MCF 10A (cell line): ENCODE measurements at regions not wholly inside any gene's neighbourhood (a gene's known extent, or its start where the extent isn't known, plus 50 kb on each side); places are given as distances from the start of the nearest gene placed in this dataset.

Experiments
- BruUV-seq: library from RNA; stranded (reverse); fragments of 400-500 nt; replicated peaks from 2 replicates; lab custom pipeline; 2021; lab: Mats Ljungman, UMichigan
- CTCF ChIA-PET: fragments of 300-600 bp; sonication (Branson Sonifier 250); formaldehyde crosslinking; extraction: SDS; loops from one replicate; lab custom pipeline; 2021; ENCODE audit warnings: antibody characterized with exemption, inconsistent platforms; lab: Yijun Ruan, JAX
- POLR2A ChIA-PET: fragments of 300-600, 350-650 bp; sonication (Branson Sonifier 250); formaldehyde crosslinking; extraction: SDS; loops from one replicate; lab custom pipeline; 2020; ENCODE audit warnings: antibody characterized with exemption, inconsistent platforms; lab: Yijun Ruan, JAX
- DNase-seq: peaks from one replicate; pipeline ENCODE4 v3.0.0-alpha.2; 2018; ENCODE audit not compliant: unreplicated experiment
- H3K27ac Mint-ChIP-seq: one replicate; pipeline ENCODE4 v1.8.0; 2022; ENCODE audit warnings: mild to moderate bottlenecking, low read depth, mixed read lengths; ENCODE audit not compliant: unreplicated experiment
- H3K27me3 Mint-ChIP-seq: one replicate; pipeline ENCODE4 v1.8.0; 2022; ENCODE audit warnings: mixed read lengths; ENCODE audit not compliant: insufficient read depth, unreplicated experiment
- H3K36me3 Mint-ChIP-seq: one replicate; pipeline ENCODE4 v1.8.0; 2022; ENCODE audit warnings: mild to moderate bottlenecking, moderate library complexity, mixed read lengths; ENCODE audit not compliant: insufficient read depth, unreplicated experiment
- H3K4me1 Mint-ChIP-seq: one replicate; pipeline ENCODE4 v1.8.0; 2022; ENCODE audit warnings: mixed read lengths; ENCODE audit not compliant: insufficient read depth, unreplicated experiment
- H3K4me3 Mint-ChIP-seq: one replicate; pipeline ENCODE4 v1.8.0; 2022; ENCODE audit warnings: mild to moderate bottlenecking, moderate library complexity, mixed read lengths; ENCODE audit not compliant: unreplicated experiment
- H3K9me3 Mint-ChIP-seq: one replicate; pipeline ENCODE4 v1.8.0; 2022; ENCODE audit warnings: mixed read lengths; ENCODE audit not compliant: unreplicated experiment
- CTCF ChIP-seq: fragments of 200-600 bp; IDR thresholded peaks from one replicate; pipeline ENCODE4 v1.8.0; 2022; ENCODE audit warnings: antibody characterized with exemption, mild to moderate bottlenecking; ENCODE audit not compliant: unreplicated experiment
- intact Hi-C: fragments of 100-400 bp; cut with micrococcal nuclease; formaldehyde crosslinking; loops from 2 replicates; pipeline ENCODE4 v1.14.1; 2022

- H3K27me3 Mint-ChIP-seq: no peaks in the 10 kb centered on the region
- H3K9me3 Mint-ChIP-seq: no peaks in the 10 kb centered on the region
- CTCF ChIA-PET: interaction anchor here (0.5 kb wide), 1 partner anchor 182 kb away, joined by 4 read pairs; no protein-coding TSS in a partner anchor
- no peaks in the 10 kb centered on the region for H3K4me1 Mint-ChIP-seq
- H3K4me3 Mint-ChIP-seq: no peak overlapping the region
- no peak for TF ChIP-seq CTCF
- no peak for DNase-seq
- H3K27ac Mint-ChIP-seq: no peak overlapping the region
- peaks cover 4% of the 10 kb centered on the region for H3K36me3 Mint-ChIP-seq
- POLR2A ChIA-PET: interaction anchor here (1.4 kb wide), 1 partner anchor 59 kb away, joined by 4 read pairs; no protein-coding TSS in a partner anchor
- intact Hi-C loops: no loop called here
- no TSS peak for BruUV-seq
Measured at GRCh38 chr10:60627778-60628748, 150.2 kb upstream of the CDK1 start.

- intact Hi-C loops: no loop called here
- Mint-ChIP-seq H3K4me1 (no peaks in the 10 kb centered on the region), H3K27me3 (no peaks in the 10 kb centered on the region), H3K4me3 (no peak overlapping the region), H3K9me3 (no peaks in the 10 kb centered on the region), H3K27ac (no peak overlapping the region), H3K36me3 (peaks cover 4% of the 10 kb centered on the region)
- ChIA-PET POLR2A (interaction anchor here (0.7 to 1.7 kb wide), 2 partner anchors 21 to 54 kb away, joined by 3 to 5 read pairs; no protein-coding TSS in a partner anchor), CTCF (interaction anchor here (0.7 kb wide), 2 partner anchors 110 to 964 kb away, joined by 3 to 6 read pairs; no protein-coding TSS in a partner anchor)
- no TSS peak for BruUV-seq
- no peak for DNase-seq
- no peak for TF ChIP-seq CTCF
Measured at GRCh38 chr10:60626037-60626436, 152.2 kb upstream of the CDK1 start.

- Mint-ChIP-seq H3K27ac (no peak overlapping the region), H3K36me3 (no peaks in the 10 kb centered on the region), H3K4me3 (no peak overlapping the region), H3K27me3 (no peaks in the 10 kb centered on the region), H3K4me1 (no peaks in the 10 kb centered on the region), H3K9me3 (no peaks in the 10 kb centered on the region)
- CTCF ChIA-PET: interaction anchor here (1.0 to 1.5 kb wide), 2 partner anchors 14 to 23 kb away, joined by 3 to 5 read pairs; no protein-coding TSS in a partner anchor
- POLR2A ChIA-PET: interaction anchor here (0.5 to 1.1 kb wide), 5 partner anchors 9 to 138 kb away, joined by 3 read pairs; no protein-coding TSS in a partner anchor
- intact Hi-C loops: no loop called here
- no peak for TF ChIP-seq CTCF
- no TSS peak for BruUV-seq
- no peak for DNase-seq
Measured at GRCh38 chr10:60623627-60624026, 154.7 kb upstream of the CDK1 start.

GRCh38 chr10:60621018-60621417, 157.3 kb upstream of the CDK1 start:
- Mint-ChIP-seq H3K9me3 (no peaks in the 10 kb centered on the region), H3K27me3 (no peaks in the 10 kb centered on the region), H3K27ac (no peak overlapping the region), H3K4me1 (no peaks in the 10 kb centered on the region), H3K4me3 (no peak overlapping the region), H3K36me3 (no peaks in the 10 kb centered on the region)
- POLR2A ChIA-PET: no interaction called here
- no peak for DNase-seq
- no TSS peak for BruUV-seq
- CTCF ChIA-PET: interaction anchor here (0.6 kb wide), 1 partner anchor 144 kb away, joined by 3 read pairs; no protein-coding TSS in a partner anchor
- intact Hi-C loops: no loop called here
- no peak for TF ChIP-seq CTCF
